Ectodermal cell (in vitro differentiated cells): ENCODE measurements at regions not wholly inside any gene's neighbourhood (a gene's known extent, or its start where the extent isn't known, plus 50 kb on each side); places are given as distances from the start of the nearest gene placed in this dataset.
A peak's percentile ranks its signal among the peaks of the same experiment; 100 is the strongest.

Experiments used
- H3K27ac ChIP-seq: 2 replicates; pipeline ENCODE4 v1.7.0; 2013; ENCODE audit warnings: mild to moderate bottlenecking, low read depth, low read length; ENCODE audit not compliant: insufficient read depth, poor library complexity, severe bottlenecking
- H3K27me3 ChIP-seq: 2 replicates; pipeline ENCODE4 v1.7.0; 2013; ENCODE audit warnings: mild to moderate bottlenecking, low read length; ENCODE audit not compliant: insufficient read depth, control insufficient read depth, poor library complexity, severe bottlenecking
- H3K36me3 ChIP-seq: one replicate; pipeline ENCODE4 v1.7.0; 2013; ENCODE audit warnings: low read length; ENCODE audit not compliant: control insufficient read depth, insufficient read depth
- H3K4me1 ChIP-seq: one replicate; pipeline ENCODE4 v1.7.0; 2013; ENCODE audit warnings: low read length; ENCODE audit not compliant: control insufficient read depth, insufficient read depth
- H3K4me3 ChIP-seq: 2 replicates; pipeline ENCODE4 v1.7.0; 2013; ENCODE audit warnings: low read depth, low read length, control low read depth; ENCODE audit not compliant: insufficient read depth
- H3K9me3 ChIP-seq: 2 replicates; pipeline ENCODE4 v1.7.0; 2013; ENCODE audit warnings: mild to moderate bottlenecking, low read length, moderate library complexity; ENCODE audit not compliant: control insufficient read depth
- WGBS, 2 experiments: methylation state at CpG; one replicate each; pipeline ENCODE4 v1.1.7; 2013; ENCODE audit warnings: missing lambda C conversion rate in 2 of 2; 5-methylcytosine and 5-hydroxymethylcytosine counted together

GRCh38 chr11:45502226-45502545, 163.2 kb downstream of the CHST1 start:
- Histone ChIP-seq H3K9me3 (no peaks in the 10 kb centered on the region), H3K4me3 (no peak overlapping the region), H3K36me3 (no peaks in the 10 kb centered on the region), H3K4me1 (peaks cover 16% of the 10 kb centered on the region), H3K27ac (no peak overlapping the region), H3K27me3 (no peaks in the 10 kb centered on the region)
- 92 to 94% methylated on average over 5 of the region's 5 CpGs for WGBS, 2 experiments

- H3K4me3 ChIP-seq = no peak overlapping the region
- H3K27me3 ChIP-seq = no peaks in the 10 kb centered on the region
- H3K4me1 ChIP-seq = peaks cover 16% of the 10 kb centered on the region
- WGBS, 2 experiments = 47 to 50% methylated on average over 9 of the region's 9 CpGs
- no peaks in the 10 kb centered on the region for H3K36me3 ChIP-seq
- H3K9me3 ChIP-seq = no peaks in the 10 kb centered on the region
- H3K27ac ChIP-seq = peak overlapping the region; percentile 72
These were observed 163.8 kb downstream of the CHST1 start for GRCh38 chr11:45501392-45502225.

- H3K27me3 ChIP-seq = no peaks in the 10 kb centered on the region
- 60 to 66% methylated on average over 6 of the region's 6 CpGs for WGBS, 2 experiments
- no peaks in the 10 kb centered on the region for H3K36me3 ChIP-seq
- no peak overlapping the region for H3K27ac ChIP-seq
- H3K4me1 ChIP-seq = peaks cover 16% of the 10 kb centered on the region
- no peaks in the 10 kb centered on the region for H3K9me3 ChIP-seq
- H3K4me3 ChIP-seq = no peak overlapping the region
These were observed 165.0 kb downstream of the CHST1 start for GRCh38 chr11:45500451-45500850.

GRCh38 chr11:45494738-45495137, 170.7 kb downstream of the CHST1 start:
- H3K27me3 ChIP-seq = no peaks in the 10 kb centered on the region
- H3K4me1 ChIP-seq = no peaks in the 10 kb centered on the region
- 88 to 95% methylated on average over 2 of the region's 2 CpGs for WGBS, 2 experiments
- H3K36me3 ChIP-seq = no peaks in the 10 kb centered on the region
- no peak overlapping the region for H3K27ac ChIP-seq
- H3K4me3 ChIP-seq = no peak overlapping the region
- H3K9me3 ChIP-seq = no peaks in the 10 kb centered on the region

GRCh38 chr11:45489281-45489905, 176.0 kb downstream of the CHST1 start:
- Histone ChIP-seq H3K27ac (no peak overlapping the region), H3K4me3 (no peak overlapping the region), H3K4me1 (peaks cover 7% of the 10 kb centered on the region), H3K9me3 (no peaks in the 10 kb centered on the region), H3K36me3 (no peaks in the 10 kb centered on the region), H3K27me3 (no peaks in the 10 kb centered on the region)
- WGBS, 2 experiments = 62 to 65% methylated on average over 6 to 7 of the region's 7 CpGs

GRCh38 chr11:45486461-45486860, 179.0 kb downstream of the CHST1 start:
- Histone ChIP-seq H3K36me3 (no peaks in the 10 kb centered on the region), H3K4me1 (peaks cover 7% of the 10 kb centered on the region), H3K9me3 (no peaks in the 10 kb centered on the region), H3K27ac (no peak overlapping the region), H3K27me3 (no peaks in the 10 kb centered on the region), H3K4me3 (no peak overlapping the region)
- 89 to 94% methylated on average over 6 of the region's 6 CpGs for WGBS, 2 experiments

- peaks cover 7% of the 10 kb centered on the region for H3K4me1 ChIP-seq
- H3K27ac ChIP-seq = no peak overlapping the region
- H3K27me3 ChIP-seq = no peaks in the 10 kb centered on the region
- WGBS, 2 experiments = 84 to 87% methylated on average over 8 of the region's 8 CpGs
- H3K9me3 ChIP-seq = no peaks in the 10 kb centered on the region
- H3K4me3 ChIP-seq = no peak overlapping the region
- no peaks in the 10 kb centered on the region for H3K36me3 ChIP-seq
These were observed 180.2 kb downstream of the CHST1 start for GRCh38 chr11:45485070-45485707.

GRCh38 chr11:45484326-45484883, 181.0 kb downstream of the CHST1 start:
- no peaks in the 10 kb centered on the region for H3K27me3 ChIP-seq
- no peak overlapping the region for H3K4me3 ChIP-seq
- no peak overlapping the region for H3K27ac ChIP-seq
- H3K36me3 ChIP-seq = no peaks in the 10 kb centered on the region
- H3K9me3 ChIP-seq = no peaks in the 10 kb centered on the region
- 81% methylated on average over 11 of the region's 11 CpGs for WGBS, 2 experiments
- peaks cover 4% of the 10 kb centered on the region for H3K4me1 ChIP-seq

GRCh38 chr11:45483416-45483815, 182.0 kb downstream of the CHST1 start:
- H3K27me3 ChIP-seq = no peaks in the 10 kb centered on the region
- H3K9me3 ChIP-seq = no peaks in the 10 kb centered on the region
- H3K27ac ChIP-seq = no peak overlapping the region
- no peak overlapping the region for H3K4me3 ChIP-seq
- WGBS, 2 experiments = 93 to 96% methylated on average over 5 of the region's 5 CpGs
- no peaks in the 10 kb centered on the region for H3K36me3 ChIP-seq
- H3K4me1 ChIP-seq = no peaks in the 10 kb centered on the region

GRCh38 chr11:45482331-45482730, 183.1 kb downstream of the CHST1 start:
- Histone ChIP-seq H3K4me1 (no peaks in the 10 kb centered on the region), H3K27me3 (no peaks in the 10 kb centered on the region), H3K36me3 (no peaks in the 10 kb centered on the region), H3K4me3 (no peak overlapping the region), H3K27ac (no peak overlapping the region), H3K9me3 (no peaks in the 10 kb centered on the region)
- WGBS, 2 experiments = 89 to 94% methylated on average over 7 of the region's 7 CpGs
